ENCODE measurements at regions not wholly inside any gene's neighbourhood (a gene's known extent, or its start where the extent isn't known, plus 50 kb on each side); places are given as distances from the start of the nearest gene placed in this dataset.

DNA sequence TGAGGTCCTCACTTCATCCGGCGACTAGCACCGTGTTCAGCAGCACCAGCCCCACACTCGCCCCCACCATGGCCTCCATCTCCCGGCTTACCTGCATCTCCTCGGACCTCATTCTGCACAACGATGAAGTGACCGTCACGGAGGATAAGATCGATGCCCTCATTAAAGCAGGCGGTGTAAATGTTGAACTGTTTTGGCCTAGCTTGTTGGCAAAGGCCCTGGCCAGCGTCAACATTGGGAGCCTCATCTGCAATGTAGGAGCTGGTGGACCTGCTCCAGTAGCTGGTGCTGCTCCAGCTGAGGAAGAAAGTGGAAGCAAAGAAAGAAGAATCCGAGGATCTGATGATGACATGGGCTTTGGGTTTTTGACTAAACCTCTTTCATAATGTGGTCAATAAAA is 70.5 kb upstream of the MYCN start:
- TF ChIP-seq CTCF (IDR thresholded peaks at IDR 0.05) (no peak), POLR2A (IDR thresholded peaks at IDR 0.05) (no peak)

Data from Peyer's patch (tissue), 4 donors.